CD4-positive, alpha-beta memory T cell (primary cell): ENCODE measurements at regions not wholly inside any gene's neighbourhood (a gene's known extent, or its start where the extent isn't known, plus 50 kb on each side); places are given as distances from the start of the nearest gene placed in this dataset.
"Not testable (repeated sequence)": the region's sequence is repeated elsewhere in the genome, so short reads cannot be mapped to it uniquely, and the experiment has no call there.

ENCODE experiments used
- CTCF ChIA-PET: fragments of 350-600 bp; sonication (Branson Sonifier 250); formaldehyde crosslinking; loops from one replicate; lab custom pipeline; 2021; ENCODE audit warnings: inconsistent platforms; ENCODE audit not compliant: partially characterized antibody; lab: Charles Lee
- POLR2A ChIA-PET: fragments of 350-600 bp; sonication (Branson Sonifier 250); formaldehyde crosslinking; loops from one replicate; lab custom pipeline; 2021; ENCODE audit not compliant: partially characterized antibody; lab: Charles Lee
- DNase-seq, 5 donors: peaks; one replicate each; pipeline versions ENCODE4 v3.0.0 to v3.0.0-alpha.2; 2020 to 2022; ENCODE audit warnings: mixed read lengths in 1 of 5
- H3K27ac ChIP-seq: one replicate; pipeline ENCODE4 v1.7.0; 2013; ENCODE audit warnings: low read depth, low read length
- H3K27me3 ChIP-seq: 2 replicates; pipeline ENCODE4 v1.7.0; 2013; ENCODE audit warnings: mild to moderate bottlenecking, low read length, moderate library complexity; ENCODE audit not compliant: insufficient read depth
- H3K36me3 ChIP-seq: 2 replicates; pipeline ENCODE4 v1.7.0; 2013; ENCODE audit warnings: mild to moderate bottlenecking, low read length, moderate library complexity; ENCODE audit not compliant: insufficient read depth
- H3K4me1 ChIP-seq: 2 replicates; pipeline ENCODE4 v1.7.0; 2013; ENCODE audit warnings: mild to moderate bottlenecking, low read length, moderate library complexity; ENCODE audit not compliant: insufficient read depth
- H3K4me3 ChIP-seq, 2 donors: one replicate each; pipeline ENCODE4 v1.7.0; 2013; ENCODE audit warnings: low read length in 2 of 2, mild to moderate bottlenecking in 1 of 2
- H3K9me3 ChIP-seq, 2 donors: one replicate each; pipeline ENCODE4 v1.7.0; 2013; ENCODE audit warnings: low read length in 2 of 2, control low read depth in 1 of 2; ENCODE audit not compliant: control insufficient read depth in 1 of 2
- H3K27ac Mint-ChIP-seq, 7 donors: one replicate each; pipeline ENCODE4 v1.8.0; 2020 to 2021; ENCODE audit warnings: mixed read lengths in 7 of 7, mild to moderate bottlenecking in 6 of 7, inconsistent platforms in 3 of 7, moderate library complexity in 3 of 7
- H3K27me3 Mint-ChIP-seq, 2 donors: one replicate each; pipeline ENCODE4 v1.8.0; 2020 to 2021; ENCODE audit warnings: mixed read lengths in 2 of 2
- H3K36me3 Mint-ChIP-seq, 2 donors: one replicate each; pipeline ENCODE4 v1.8.0; 2020 to 2021; ENCODE audit warnings: mixed read lengths in 2 of 2, inconsistent platforms in 1 of 2, mild to moderate bottlenecking in 1 of 2
- H3K4me1 Mint-ChIP-seq, 4 donors: one replicate each; pipeline ENCODE4 v1.8.0; 2020 to 2021; ENCODE audit warnings: mixed read lengths in 4 of 4, mild to moderate bottlenecking in 1 of 4
- H3K4me3 Mint-ChIP-seq, 8 donors: one replicate each; pipeline ENCODE4 v1.8.0; 2020 to 2021; ENCODE audit warnings: mixed read lengths in 8 of 8, mild to moderate bottlenecking in 7 of 8, moderate library complexity in 6 of 8, inconsistent platforms in 3 of 8
- H3K9me3 Mint-ChIP-seq, 8 donors: one replicate each; pipeline ENCODE4 v1.8.0; 2020 to 2021; ENCODE audit warnings: mixed read lengths in 8 of 8, mild to moderate bottlenecking in 5 of 8, inconsistent platforms in 3 of 8, moderate library complexity in 1 of 8
- intact Hi-C: fragments of 100-400 bp; cut with micrococcal nuclease; formaldehyde crosslinking; loops from one replicate; pipeline ENCODE4 v1.15.1; 2023

GRCh38 chr16:79381603-79382042 lies 218.9 kb downstream of the MAF start:
- H3K4me1 Mint-ChIP-seq, result peaks cover 27 to 38% (median 33%) of the 10 kb centered on the region in 4 donors
- intact Hi-C loops, result loop anchor here (1.0 to 10.0 kb wide), 3 partner anchors 36 to 219 kb away; partner anchors contain the start of gene MAF
- no peaks in the 10 kb centered on the region for H3K27me3 Mint-ChIP-seq
- ChIA-PET POLR2A (interaction anchor here (1.2 to 3.2 kb wide), 7 partner anchors 19 to 219 kb away, joined by 3 to 23 read pairs (median 4); partner anchors contain the start of gene MAF), CTCF (interaction anchor here (0.9 to 1.5 kb wide), 4 partner anchors 13 to 109 kb away, joined by 3 to 5 read pairs (median 3); no protein-coding TSS in a partner anchor)
- no peaks in the 10 kb centered on the region for H3K36me3 Mint-ChIP-seq
- Histone ChIP-seq H3K9me3 (no peaks in the 10 kb centered on the region), H3K27ac (peak overlapping the region; percentile 16), H3K4me1 (peaks cover 34% of the 10 kb centered on the region), H3K36me3 (no peaks in the 10 kb centered on the region), H3K4me3 (no peak overlapping the region), H3K27me3 (no peaks in the 10 kb centered on the region)
- H3K4me3 Mint-ChIP-seq, result peak overlapping the region; percentile 67 to 85 (median 76)
- peak in 4 of 5 donors; percentile 24 to 39 (median 34) for DNase-seq
- no peaks in the 10 kb centered on the region for H3K9me3 Mint-ChIP-seq
- peak overlapping the region; percentile 71 to 95 (median 93) for H3K27ac Mint-ChIP-seq

GRCh38 chr16:79380995-79381602 lies 219.4 kb downstream of the MAF start:
- Histone ChIP-seq H3K27ac (peak overlapping the region; percentile 16), H3K27me3 (no peaks in the 10 kb centered on the region), H3K4me3 (peak overlapping the region in 1 of 2 donors; percentile 21), H3K36me3 (no peaks in the 10 kb centered on the region), H3K9me3 (no peaks in the 10 kb centered on the region), H3K4me1 (peaks cover 34% of the 10 kb centered on the region)
- ChIA-PET CTCF (interaction anchor here (0.6 to 1.6 kb wide), 8 partner anchors 12 to 109 kb away, joined by 3 to 5 read pairs (median 3); no protein-coding TSS in a partner anchor), POLR2A (interaction anchor here (0.6 to 3.2 kb wide), 10 partner anchors 9 to 220 kb away, joined by 3 to 23 read pairs (median 4); partner anchors contain the start of gene MAF)
- Mint-ChIP-seq H3K27me3 (no peaks in the 10 kb centered on the region), H3K4me1 (peaks cover 27 to 38% (median 33%) of the 10 kb centered on the region in 4 donors), H3K36me3 (no peaks in the 10 kb centered on the region), H3K4me3 (peak overlapping the region; percentile 67 to 85 (median 76)), H3K27ac (peak overlapping the region; percentile 71 to 95 (median 93)), H3K9me3 (no peaks in the 10 kb centered on the region)
- intact Hi-C loops, result loop anchor here (1.0 to 10.0 kb wide), 3 partner anchors 36 to 219 kb away; partner anchors contain the start of gene MAF
- DNase-seq, result peak in 4 of 5 donors; percentile 43 to 50 (median 48)

- H3K4me1 ChIP-seq, result peaks cover 34% of the 10 kb centered on the region
- DNase-seq, result no peak
- H3K27me3 ChIP-seq, result no peaks in the 10 kb centered on the region
- no peaks in the 10 kb centered on the region for H3K9me3 ChIP-seq
- peak overlapping the region in 4 of 7 donors; percentile 19 to 61 (median 44) for H3K27ac Mint-ChIP-seq
- H3K36me3 ChIP-seq, result no peaks in the 10 kb centered on the region
- H3K4me3 Mint-ChIP-seq, result peak overlapping the region in 1 of 8 donors; percentile 3
- no peak overlapping the region for H3K4me3 ChIP-seq
- no peaks in the 10 kb centered on the region for H3K27me3 Mint-ChIP-seq
- peaks cover 0 to 4% (median 0%) of the 10 kb centered on the region in 8 donors for H3K9me3 Mint-ChIP-seq
- intact Hi-C loops, result no loop called here
- ChIA-PET CTCF (interaction anchor here (1.3 to 1.8 kb wide), 2 partner anchors 15 to 16 kb away, joined by 3 to 5 read pairs; no protein-coding TSS in a partner anchor), POLR2A (interaction anchor here (2.9 to 3.2 kb wide), 2 partner anchors 37 to 222 kb away, joined by 9 to 23 read pairs; partner anchors contain the start of gene MAF)
- no peak overlapping the region for H3K27ac ChIP-seq
- peaks cover 27 to 38% (median 33%) of the 10 kb centered on the region in 4 donors for H3K4me1 Mint-ChIP-seq
- peaks cover 0 to 3% of the 10 kb centered on the region in 2 donors for H3K36me3 Mint-ChIP-seq
These were observed 221.4 kb downstream of the MAF start for GRCh38 chr16:79379095-79379494.

GRCh38 chr16:79377082-79377481 lies 223.5 kb downstream of the MAF start:
- H3K27me3 ChIP-seq, H3K36me3 Mint-ChIP-seq, H3K9me3 ChIP-seq, H3K27ac ChIP-seq, H3K4me3 ChIP-seq, H3K9me3 Mint-ChIP-seq, CTCF ChIA-PET, H3K36me3 ChIP-seq, intact Hi-C loops, H3K4me3 Mint-ChIP-seq, POLR2A ChIA-PET, DNase-seq, H3K27ac Mint-ChIP-seq, H3K27me3 Mint-ChIP-seq: not testable (repeated sequence)
- peaks cover 28 to 37% (median 33%) of the 10 kb centered on the region in 4 donors for H3K4me1 Mint-ChIP-seq
- H3K4me1 ChIP-seq, result peaks cover 32% of the 10 kb centered on the region

- H3K4me1 Mint-ChIP-seq, result peaks cover 22 to 32% (median 27%) of the 10 kb centered on the region in 4 donors
These were observed 225.2 kb downstream of the MAF start for GRCh38 chr16:79375351-79375750.

GRCh38 chr16:79372503-79373184 lies 227.9 kb downstream of the MAF start:
- Histone ChIP-seq H3K27me3 (no peaks in the 10 kb centered on the region), H3K9me3 (peaks cover 0 to 5% of the 10 kb centered on the region in 2 donors), H3K4me3 (no peak overlapping the region), H3K36me3 (no peaks in the 10 kb centered on the region), H3K4me1 (peaks cover 8% of the 10 kb centered on the region), H3K27ac (no peak overlapping the region)
- intact Hi-C loops, result no loop called here
- H3K9me3 Mint-ChIP-seq, result peaks cover 0 to 24% (median 16%) of the 10 kb centered on the region in 8 donors
- peaks cover 5 to 14% of the 10 kb centered on the region in 2 donors for H3K36me3 Mint-ChIP-seq
- ChIA-PET CTCF (no interaction called here), POLR2A (interaction anchor here (1.1 to 1.4 kb wide), 2 partner anchors 8 to 226 kb away, joined by 3 to 4 read pairs; no protein-coding TSS in a partner anchor)
- peak in 4 of 5 donors; percentile 6 to 59 (median 14) for DNase-seq
- peaks cover 14 to 24% (median 20%) of the 10 kb centered on the region in 4 donors for H3K4me1 Mint-ChIP-seq
- peak overlapping the region in 4 of 7 donors; percentile 1 to 93 (median 18) for H3K27ac Mint-ChIP-seq
- peak overlapping the region in 1 of 8 donors; percentile 43 for H3K4me3 Mint-ChIP-seq
- peaks cover 0 to 2% of the 10 kb centered on the region in 2 donors for H3K27me3 Mint-ChIP-seq

More at GRCh38 chr16:79375351-79375750, 225.2 kb downstream of the MAF start:
- Mint-ChIP-seq H3K36me3 (peaks cover 5 to 14% of the 10 kb centered on the region in 2 donors), H3K27ac (peak overlapping the region in 1 of 7 donors; percentile 27), H3K4me3 (no peak overlapping the region), H3K9me3 (peaks cover 0 to 24% (median 15%) of the 10 kb centered on the region in 8 donors), H3K27me3 (no peaks in the 10 kb centered on the region)
- no peak for DNase-seq
- CTCF ChIA-PET, result no interaction called here
- peaks cover 19% of the 10 kb centered on the region for H3K4me1 ChIP-seq
- H3K27ac ChIP-seq, result no peak overlapping the region
- no peak overlapping the region for H3K4me3 ChIP-seq
- H3K27me3 ChIP-seq, result no peaks in the 10 kb centered on the region
- peaks cover 0 to 5% of the 10 kb centered on the region in 2 donors for H3K9me3 ChIP-seq
- POLR2A ChIA-PET, result no interaction called here
- no peaks in the 10 kb centered on the region for H3K36me3 ChIP-seq
- intact Hi-C loops, result no loop called here
